Umbilical cord (tissue), 1 donor: ENCODE measurements at regions not wholly inside any gene's neighbourhood (a gene's known extent, or its start where the extent isn't known, plus 50 kb on each side); places are given as distances from the start of the nearest gene placed in this dataset.

ENCODE experiments used
- DNase-seq: peaks from one replicate; pipeline ENCODE4 v3.0.0-alpha.2; 2015; ENCODE audit warnings: low spot score

DNA sequence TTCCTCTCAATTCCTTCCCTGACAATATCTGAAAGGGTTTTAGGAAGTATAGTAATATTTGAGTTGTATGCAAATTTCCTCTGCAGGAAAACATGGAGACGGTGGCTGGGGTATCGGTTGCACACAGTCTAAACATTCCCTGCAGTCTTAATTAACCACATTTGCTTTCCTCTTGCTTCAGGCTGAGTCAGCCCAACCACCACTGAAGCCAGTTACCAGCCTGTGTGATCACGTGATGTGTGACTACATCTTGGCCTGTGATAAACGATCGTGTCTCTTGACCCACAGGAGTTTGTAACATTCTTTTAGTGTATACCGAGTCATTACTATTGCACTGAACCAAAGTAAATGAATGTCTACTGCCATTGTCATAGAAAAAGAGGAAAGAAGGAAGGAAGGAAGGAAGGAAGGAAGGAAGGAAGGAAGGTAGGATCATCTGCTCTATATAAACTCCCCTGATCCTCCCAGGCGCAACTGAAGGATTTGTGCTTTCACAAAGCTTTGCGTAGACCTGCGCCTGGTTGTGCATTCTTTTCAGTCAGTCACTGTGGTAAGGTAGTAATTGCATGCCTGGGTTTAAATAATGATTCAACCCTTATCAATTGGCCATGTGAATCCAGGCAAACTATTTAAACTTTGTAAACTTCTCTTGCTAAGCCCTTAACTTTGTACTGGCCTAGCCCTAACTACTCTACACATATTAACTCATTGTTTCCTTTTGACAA lies 280.6 kb upstream of the SALL1 start:
- DNase-seq: peak; percentile 31

DNA sequence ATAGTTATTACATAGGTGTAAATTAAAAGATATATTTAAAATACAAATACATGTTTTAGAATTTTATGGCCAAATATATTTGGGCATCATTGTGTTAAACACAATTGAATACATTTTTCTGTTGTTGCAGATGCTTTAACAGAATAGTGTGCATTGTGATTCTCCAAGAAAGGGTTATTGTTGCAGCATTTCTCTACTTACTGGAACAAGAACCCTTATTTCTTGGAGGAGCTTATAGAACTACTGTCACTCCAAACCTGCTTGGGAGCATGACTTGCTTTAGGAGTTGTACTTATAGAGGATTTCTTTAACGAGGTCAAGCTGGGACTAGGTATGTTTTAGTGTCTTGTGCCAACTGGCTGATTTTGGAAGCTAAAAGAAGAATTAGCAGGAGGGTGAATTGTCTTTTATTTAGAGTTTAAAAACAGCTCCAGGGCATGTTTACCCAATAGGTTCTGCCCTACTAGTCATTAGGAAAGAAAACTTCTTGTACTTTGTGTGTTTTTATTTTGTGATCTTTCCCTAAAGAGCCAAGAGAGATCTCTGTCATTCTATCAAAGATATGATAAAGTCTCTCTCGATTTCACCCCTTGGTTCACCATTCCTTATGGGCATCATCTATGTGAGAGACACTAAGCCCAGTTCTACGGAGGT lies 279.8 kb upstream of the SALL1 start:
- no peak for DNase-seq

GRCh38 chr16:51429041-51429440 lies 278.0 kb upstream of the SALL1 start:
- no peak for DNase-seq

GRCh38 chr16:51427085-51427484 lies 276.0 kb upstream of the SALL1 start:
- no peak for DNase-seq

GRCh38 chr16:51426276-51426675 lies 275.2 kb upstream of the SALL1 start:
- DNase-seq: no peak

DNA sequence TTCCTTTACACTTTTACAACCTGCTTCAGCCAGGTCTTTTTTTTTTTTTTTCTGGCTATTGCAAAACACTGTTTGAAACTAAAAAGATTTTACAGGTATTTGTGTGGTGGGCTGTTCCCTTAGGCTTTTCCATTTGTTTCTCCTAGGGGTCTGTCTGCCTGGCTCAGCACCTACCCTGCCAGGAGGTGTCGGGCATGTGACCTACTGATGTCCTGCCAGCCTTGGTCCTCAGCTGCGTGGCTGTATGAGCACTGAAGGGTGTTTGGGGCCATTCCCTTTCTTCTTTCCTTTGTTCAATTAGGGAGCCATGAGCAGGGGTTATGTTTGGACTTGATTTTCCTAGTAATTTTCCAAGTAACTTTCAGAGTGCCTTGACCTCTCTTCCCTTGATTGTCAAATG lies 269.2 kb upstream of the SALL1 start:
- DNase-seq: no peak

DNA sequence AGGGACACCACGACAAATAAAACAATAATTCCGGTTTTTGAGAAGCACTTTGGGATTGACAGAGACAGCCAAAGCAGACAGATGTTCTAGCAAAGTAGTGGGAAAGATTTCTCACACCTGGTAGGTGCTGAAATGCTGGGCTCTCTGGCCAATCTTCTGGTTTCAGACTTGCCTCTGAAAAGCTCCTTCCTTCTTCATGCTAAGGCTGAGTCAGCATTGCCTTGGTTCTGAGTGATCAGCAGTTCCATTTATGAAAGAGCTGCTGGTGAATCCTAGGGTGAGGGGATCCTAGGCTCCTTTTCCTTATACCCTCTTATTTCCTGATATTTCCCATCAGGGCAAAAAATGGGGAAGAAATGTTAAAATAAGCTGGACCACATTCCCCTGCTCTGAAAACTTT lies 268.7 kb upstream of the SALL1 start:
- no peak for DNase-seq

DNA sequence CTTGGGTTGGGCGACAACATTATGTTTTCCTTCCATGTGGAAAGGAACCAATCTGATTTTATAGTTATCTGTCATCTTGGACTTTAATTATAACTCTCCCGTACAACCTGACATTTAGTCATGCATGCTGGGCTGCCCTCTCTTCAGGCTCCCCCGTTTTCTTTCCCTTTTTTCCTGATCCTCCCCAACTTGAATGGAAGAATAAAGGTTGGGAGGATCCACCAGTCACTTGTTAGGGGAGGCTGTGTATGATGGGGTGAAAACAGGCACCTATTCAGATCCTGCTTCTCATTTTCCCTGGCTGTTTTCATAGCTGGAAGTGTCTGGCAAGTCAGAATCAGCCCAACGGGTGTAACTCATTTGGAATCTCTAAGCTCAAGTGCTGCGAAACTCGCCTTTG lies 267.2 kb upstream of the SALL1 start:
- DNase-seq: no peak

DNA sequence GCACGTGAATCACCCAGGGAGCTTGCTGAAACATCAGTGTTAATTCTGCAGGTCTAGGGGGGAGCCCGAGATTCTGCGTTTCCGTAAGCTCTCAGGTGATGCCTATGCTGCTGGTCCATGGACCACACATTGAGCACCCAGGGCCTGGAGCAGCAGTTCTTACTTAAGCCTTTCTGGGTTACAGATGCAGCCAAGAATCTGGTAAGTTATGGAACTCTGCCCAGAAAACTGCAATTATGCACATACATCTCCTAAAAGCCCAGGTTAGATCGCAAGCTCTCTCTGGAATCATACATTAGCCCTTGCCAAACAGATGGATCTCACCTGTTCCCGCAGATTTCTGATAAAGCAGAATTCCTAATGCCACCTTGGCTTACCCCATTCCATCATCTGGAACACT lies 265.9 kb upstream of the SALL1 start:
- DNase-seq: peak; percentile 37

- DNase-seq: no peak
These were observed 259.1 kb upstream of the SALL1 start for GRCh38 chr16:51410125-51410524.

DNA sequence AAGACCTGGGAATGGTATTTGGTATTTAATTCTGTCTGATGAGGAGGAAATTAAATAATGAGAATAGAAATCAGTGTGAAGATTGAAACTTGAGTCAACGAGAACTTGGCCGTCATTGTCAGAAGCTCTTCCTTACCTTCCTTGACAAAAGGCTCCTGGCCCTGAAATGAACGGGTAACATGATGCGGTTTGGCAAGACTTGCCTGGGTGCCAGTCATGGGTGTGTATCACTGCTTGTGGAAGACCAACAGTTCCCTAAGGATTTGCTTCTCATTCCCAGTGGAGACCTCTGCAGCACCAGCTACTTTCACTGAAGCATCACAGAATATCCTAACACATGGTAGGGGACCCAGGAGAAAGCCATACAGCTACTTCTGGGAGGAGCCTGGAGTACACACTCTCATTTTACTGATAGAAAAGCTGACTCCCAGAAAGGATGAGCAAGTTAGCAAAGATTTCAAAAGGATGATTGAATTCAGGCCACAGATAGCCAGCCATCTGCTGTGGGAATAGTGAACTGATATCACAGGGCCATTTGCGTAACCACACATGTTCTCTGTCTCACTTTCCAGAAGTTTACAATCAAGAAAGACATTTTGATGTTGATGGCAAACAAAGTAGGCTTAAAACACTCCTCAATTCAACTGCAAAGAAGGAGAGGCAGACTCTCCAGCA lies 258.1 kb upstream of the SALL1 start:
- DNase-seq: no peak

- no peak for DNase-seq
These were observed 257.3 kb upstream of the SALL1 start for GRCh38 chr16:51408357-51408756.

DNA sequence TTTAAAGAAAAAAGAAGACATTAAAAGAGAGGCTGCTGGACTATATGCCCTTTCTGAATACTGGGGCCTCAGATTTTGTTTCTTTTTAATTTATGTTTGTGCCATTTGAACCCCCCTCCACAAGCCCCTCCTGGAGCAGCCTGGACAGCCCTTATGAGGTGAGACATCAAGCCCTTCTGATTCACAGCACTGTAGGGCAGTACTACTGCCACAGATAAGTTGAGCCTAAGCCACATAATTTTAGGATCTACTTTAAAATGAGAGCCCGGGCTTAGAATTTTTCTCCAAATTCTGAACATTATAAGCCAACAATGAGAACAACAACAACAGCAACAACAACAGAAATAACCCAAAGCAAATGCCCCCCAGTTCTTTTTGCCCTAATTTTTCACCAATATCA lies 256.9 kb upstream of the SALL1 start:
- no peak for DNase-seq

DNA sequence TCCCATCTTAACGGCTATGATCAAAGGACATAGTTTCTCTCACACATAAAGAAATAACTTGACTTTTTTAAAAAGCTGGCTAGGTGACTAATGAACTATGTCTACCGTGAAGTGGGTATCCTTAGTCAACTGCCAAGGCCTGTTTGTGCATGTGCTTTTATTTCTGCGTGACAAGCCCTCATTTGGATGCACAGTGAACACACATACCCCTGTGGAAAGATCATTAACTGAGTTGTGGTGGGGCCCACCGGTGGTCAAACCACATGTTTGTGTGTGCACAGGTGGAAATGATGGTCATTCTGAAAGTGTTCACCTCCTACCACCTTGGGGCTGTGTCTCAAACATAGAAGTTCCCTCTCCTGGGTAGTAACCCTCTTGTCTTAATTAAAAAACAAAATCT lies 256.1 kb upstream of the SALL1 start:
- DNase-seq: no peak

DNA sequence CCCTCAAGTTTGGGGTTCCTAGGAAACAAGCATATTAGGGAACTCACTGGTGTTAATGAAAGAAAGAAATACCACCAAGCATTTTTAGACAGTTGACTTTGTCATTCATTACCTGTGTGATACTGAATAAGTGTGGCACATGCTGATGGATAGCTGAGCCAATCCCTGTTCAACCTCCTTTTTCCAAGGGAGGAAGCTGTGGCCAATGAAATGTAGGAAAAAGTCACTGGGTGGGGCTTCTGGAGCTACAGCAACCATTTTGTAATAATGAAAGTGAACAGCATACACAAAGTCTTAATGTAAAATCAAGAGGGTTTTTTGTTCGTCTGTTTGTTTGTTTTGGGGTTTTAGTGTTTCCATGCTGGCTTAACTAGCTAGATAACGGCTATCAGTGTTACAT lies 254.3 kb upstream of the SALL1 start:
- no peak for DNase-seq

DNA sequence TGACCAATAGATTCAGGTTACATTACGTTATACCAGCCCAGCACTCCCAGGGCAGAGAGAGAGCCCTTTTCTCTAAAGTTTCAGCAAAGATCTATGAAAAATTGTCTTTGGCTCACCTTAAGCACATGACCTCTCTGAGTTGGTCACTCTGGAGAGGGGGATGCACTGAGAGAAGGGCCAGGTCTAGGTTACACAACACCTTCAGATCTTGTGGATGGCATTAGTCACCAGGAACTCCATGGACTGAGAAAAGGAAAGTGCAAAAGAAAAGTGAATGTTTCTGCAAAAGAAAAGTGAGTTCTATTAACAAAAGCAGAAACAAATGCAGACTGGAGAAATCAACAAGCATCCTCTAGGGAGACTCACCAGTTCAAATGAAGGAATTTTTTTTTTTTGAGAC lies 253.3 kb upstream of the SALL1 start:
- no peak for DNase-seq

- DNase-seq: no peak
These were observed 251.7 kb upstream of the SALL1 start for GRCh38 chr16:51402785-51403184.

- DNase-seq: no peak
These were observed 251.2 kb upstream of the SALL1 start for GRCh38 chr16:51402298-51402697.

- DNase-seq: no peak
These were observed 250.6 kb upstream of the SALL1 start for GRCh38 chr16:51401673-51402072.

- DNase-seq: no peak
These were observed 249.0 kb upstream of the SALL1 start for GRCh38 chr16:51399908-51400670.

GRCh38 chr16:51394421-51394820 lies 243.4 kb upstream of the SALL1 start:
- DNase-seq: no peak

GRCh38 chr16:51393381-51394005 lies 242.4 kb upstream of the SALL1 start:
- DNase-seq: no peak
